ENCODE measurements at regions not wholly inside any gene's neighbourhood (a gene's known extent, or its start where the extent isn't known, plus 50 kb on each side); places are given as distances from the start of the nearest gene placed in this dataset.

DNA sequence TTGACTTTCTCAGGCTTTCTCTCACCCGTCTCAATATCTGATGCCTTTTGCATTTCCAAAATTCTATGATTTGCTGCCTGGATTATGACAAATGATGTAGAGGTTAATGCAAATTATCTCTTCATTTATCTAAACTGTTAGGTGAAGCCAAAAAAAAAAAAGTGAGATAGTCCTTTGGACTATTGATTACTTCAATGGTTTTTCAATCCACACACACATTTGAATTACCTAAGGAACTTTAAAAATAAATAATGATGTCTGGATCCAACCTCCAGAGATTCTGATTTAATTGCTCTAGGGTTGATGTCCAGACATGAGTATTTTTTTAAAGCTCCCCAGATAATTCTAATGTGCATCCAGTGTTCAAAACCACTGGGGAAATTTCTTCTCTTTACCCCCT lies 379.4 kb downstream of the SPATA31D1 start:
- no peaks in the 10 kb centered on the region for H3K36me3 ChIP-seq (ENCODE audit: low read depth)
- TF ChIP-seq, protein P1, sequence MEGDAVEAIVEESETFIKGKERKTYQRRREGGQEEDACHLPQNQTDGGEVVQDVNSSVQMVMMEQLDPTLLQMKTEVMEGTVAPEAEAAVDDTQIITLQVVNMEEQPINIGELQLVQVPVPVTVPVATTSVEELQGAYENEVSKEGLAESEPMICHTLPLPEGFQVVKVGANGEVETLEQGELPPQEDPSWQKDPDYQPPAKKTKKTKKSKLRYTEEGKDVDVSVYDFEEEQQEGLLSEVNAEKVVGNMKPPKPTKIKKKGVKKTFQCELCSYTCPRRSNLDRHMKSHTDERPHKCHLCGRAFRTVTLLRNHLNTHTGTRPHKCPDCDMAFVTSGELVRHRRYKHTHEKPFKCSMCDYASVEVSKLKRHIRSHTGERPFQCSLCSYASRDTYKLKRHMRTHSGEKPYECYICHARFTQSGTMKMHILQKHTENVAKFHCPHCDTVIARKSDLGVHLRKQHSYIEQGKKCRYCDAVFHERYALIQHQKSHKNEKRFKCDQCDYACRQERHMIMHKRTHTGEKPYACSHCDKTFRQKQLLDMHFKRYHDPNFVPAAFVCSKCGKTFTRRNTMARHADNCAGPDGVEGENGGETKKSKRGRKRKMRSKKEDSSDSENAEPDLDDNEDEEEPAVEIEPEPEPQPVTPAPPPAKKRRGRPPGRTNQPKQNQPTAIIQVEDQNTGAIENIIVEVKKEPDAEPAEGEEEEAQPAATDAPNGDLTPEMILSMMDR (IDR thresholded peaks at IDR 0.05): no peak
- no peak overlapping the region for H3K4me3 ChIP-seq
- no peak for DNase-seq
- no peak for ATAC-seq
- peaks cover 5% of the 10 kb centered on the region for H3K4me1 ChIP-seq (ENCODE audit: low read depth)
- intact Hi-C loops (cut with DNase I, micrococcal nuclease): no loop called here
- H3K9me3 ChIP-seq: no peaks in the 10 kb centered on the region

DNA sequence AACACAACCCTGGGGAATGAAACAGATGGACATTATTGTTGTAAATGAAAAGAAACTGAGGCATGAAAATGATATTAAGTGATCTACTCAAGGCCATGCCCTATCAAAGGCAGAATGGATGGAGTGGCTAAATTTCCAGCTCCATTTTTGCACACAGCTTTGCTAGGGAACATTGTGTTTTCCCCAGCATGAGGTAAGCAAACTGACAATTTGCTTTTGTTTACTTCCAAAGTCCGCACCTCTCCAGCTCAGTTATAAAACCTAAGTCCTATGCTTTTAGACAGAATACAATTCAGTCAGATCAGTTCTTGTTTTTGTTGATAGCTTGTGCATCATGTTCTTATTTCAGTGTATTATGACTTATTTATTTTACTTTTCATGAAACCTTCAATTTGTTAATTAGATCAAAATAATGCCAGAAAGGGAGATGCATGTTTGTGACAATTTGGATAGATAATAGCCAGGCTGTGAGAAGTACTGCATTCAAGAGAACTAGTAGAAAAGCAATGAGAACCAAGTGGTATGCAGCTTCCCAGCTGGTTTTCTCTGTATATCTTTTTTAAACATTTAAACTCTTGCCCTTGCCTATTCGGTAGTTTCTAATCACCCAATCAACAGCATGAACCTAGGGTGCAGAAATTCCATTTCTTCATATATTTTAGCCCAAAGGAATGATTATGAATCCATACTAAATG lies 380.8 kb downstream of the SPATA31D1 start:
- TF ChIP-seq, protein P1 (IDR thresholded peaks at IDR 0.05): no peak
- ATAC-seq: peak; percentile 79
- Histone ChIP-seq H3K9me3 (no peaks in the 10 kb centered on the region), H3K4me1 (ENCODE audit: low read depth) (peaks cover 5% of the 10 kb centered on the region), H3K4me3 (no peak overlapping the region), H3K36me3 (ENCODE audit: low read depth) (no peaks in the 10 kb centered on the region)
- peak in 1 of 3 donors; percentile 14 for DNase-seq
- intact Hi-C loops (cut with DNase I, micrococcal nuclease): no loop called here

DNA sequence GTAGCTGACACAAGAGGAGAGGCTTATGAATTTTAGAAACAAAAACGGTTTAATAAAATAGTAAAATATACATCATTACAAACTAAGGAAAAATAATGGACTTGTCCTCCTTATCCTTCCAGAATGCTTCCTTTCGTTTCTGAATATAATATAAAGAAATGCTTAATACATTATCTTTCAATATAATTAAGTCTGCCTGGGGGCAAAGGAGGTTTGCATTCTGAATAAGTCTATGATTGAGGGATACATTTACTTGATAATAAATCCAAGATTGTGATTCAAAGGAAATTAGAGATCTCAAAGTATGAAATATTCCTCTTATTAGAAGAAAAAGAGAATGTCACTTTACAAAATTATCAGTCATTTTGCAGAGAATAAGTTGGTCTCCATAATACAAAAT lies 386.5 kb downstream of the SPATA31D1 start:
- Histone ChIP-seq H3K4me1 (ENCODE audit: low read depth) (no peaks in the 10 kb centered on the region), H3K36me3 (ENCODE audit: low read depth) (no peaks in the 10 kb centered on the region), H3K9me3 (no peaks in the 10 kb centered on the region), H3K4me3 (no peak overlapping the region)
- intact Hi-C loops (cut with DNase I, micrococcal nuclease): no loop called here
- TF ChIP-seq, protein P1 (IDR thresholded peaks at IDR 0.05): no peak
- ATAC-seq (no peak), DNase-seq (no peak)

GRCh38 chr9:82376677-82377232 lies 388.2 kb downstream of the SPATA31D1 start:
- no peak overlapping the region for H3K4me3 ChIP-seq
- TF ChIP-seq, protein P1 (IDR thresholded peaks at IDR 0.05): no peak
- no peaks in the 10 kb centered on the region for H3K9me3 ChIP-seq
- intact Hi-C loops (cut with DNase I, micrococcal nuclease): no loop called here
- ATAC-seq (no peak), DNase-seq (no peak)
- H3K36me3 ChIP-seq (ENCODE audit: low read depth): no peaks in the 10 kb centered on the region
- H3K4me1 ChIP-seq (ENCODE audit: low read depth): no peaks in the 10 kb centered on the region

DNA sequence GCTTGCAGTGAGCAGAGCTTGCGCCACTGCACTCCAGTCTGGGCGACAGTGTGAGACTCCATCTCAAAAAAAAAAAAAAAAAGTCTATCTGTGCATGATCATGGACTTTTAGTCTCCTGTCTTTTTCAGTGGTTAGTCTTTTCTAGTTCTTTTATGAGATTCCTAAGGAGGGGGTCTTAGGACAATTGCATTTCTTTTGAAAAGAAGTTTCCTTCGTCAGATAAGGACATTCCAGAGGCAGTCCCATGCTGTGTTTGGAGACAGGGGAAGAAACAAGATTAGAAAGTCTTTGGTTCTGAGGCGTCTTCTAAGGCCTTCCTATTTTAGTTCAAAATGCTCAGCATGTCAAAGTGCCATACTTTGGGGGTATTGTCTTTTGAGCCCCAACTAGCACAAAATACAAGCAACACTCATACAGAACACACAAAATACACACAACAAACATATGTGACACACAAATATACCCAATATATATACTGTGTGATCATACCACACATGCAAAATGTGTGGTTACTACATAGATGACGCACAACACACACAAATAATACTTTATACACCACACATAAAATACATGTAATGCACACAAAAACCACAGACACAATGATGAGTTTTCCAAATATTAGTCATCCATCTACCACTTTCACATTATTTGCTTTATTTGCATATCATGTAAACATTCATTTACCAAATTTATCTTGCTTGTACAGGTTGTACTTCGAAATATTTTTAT lies 394.5 kb downstream of the SPATA31D1 start:
- Histone ChIP-seq H3K9me3 (no peaks in the 10 kb centered on the region), H3K4me3 (no peak overlapping the region), H3K4me1 (ENCODE audit: low read depth) (no peaks in the 10 kb centered on the region), H3K36me3 (ENCODE audit: low read depth) (no peaks in the 10 kb centered on the region)
- intact Hi-C loops (cut with DNase I, micrococcal nuclease): no loop called here
- TF ChIP-seq, protein P1 (IDR thresholded peaks at IDR 0.05): no peak
- DNase-seq: no peak
- no peak for ATAC-seq
